ENCODE measurements at regions not wholly inside any gene's neighbourhood (a gene's known extent, or its start where the extent isn't known, plus 50 kb on each side); places are given as distances from the start of the nearest gene placed in this dataset.
"Not testable (repeated sequence)": the region's sequence is repeated elsewhere in the genome, so short reads cannot be mapped to it uniquely, and the experiment has no call there.

- no peak overlapping the region for H3K4me2 ChIP-seq
- Mint-ChIP-seq H3K4me1 (no peaks in the 10 kb centered on the region), H3K4me3 (no peak overlapping the region), H3K9me3 (peaks cover 12% of the 10 kb centered on the region), H3K36me3 (no peaks in the 10 kb centered on the region), H3K27me3 (ENCODE audit: insufficient read depth, low read depth) (peaks cover 7% of the 10 kb centered on the region), H3K27ac (no peak overlapping the region)
- H3K9ac ChIP-seq = no peak overlapping the region
- no peaks in the 10 kb centered on the region for H3F3A ChIP-seq (ENCODE audit: low read depth)
- DNase-seq (ENCODE audit: low spot score) = no peak
- TF ChIP-seq CTCF (IDR thresholded peaks at IDR 0.05) (no peak), EZH2 (IDR thresholded peaks at IDR 0.05) (no peak), EZH2phosphoT487 (IDR thresholded peaks at IDR 0.05) (no peak)
- no peaks in the 10 kb centered on the region for H3K4me1 ChIP-seq
- H2AFZ ChIP-seq (replicated peaks) = no peak overlapping the region
- H3K9me3 ChIP-seq (ENCODE audit: low read depth) = no peaks in the 10 kb centered on the region
- no peaks in the 10 kb centered on the region for H3K79me2 ChIP-seq (ENCODE audit: low read depth)
- no peak overlapping the region for H3K27ac ChIP-seq
- H3K4me3 ChIP-seq = no peak overlapping the region
- no peaks in the 10 kb centered on the region for H3K36me3 ChIP-seq
- H4K20me1 ChIP-seq (ENCODE audit: low read depth) = no peaks in the 10 kb centered on the region
- H3K27me3 ChIP-seq = no peaks in the 10 kb centered on the region
These were observed 192.0 kb upstream of the HAND2 start for GRCh38 chr4:173722075-173722474.

GRCh38 chr4:173718504-173718903, 188.5 kb upstream of the HAND2 start:
- H4K20me1 ChIP-seq (ENCODE audit: low read depth); H3K4me1 ChIP-seq; H3K36me3 Mint-ChIP-seq; H3F3A ChIP-seq (ENCODE audit: low read depth); H3K4me3 Mint-ChIP-seq; H2AFZ ChIP-seq (replicated peaks); H3K27me3 ChIP-seq; H3K4me2 ChIP-seq; H3K9ac ChIP-seq; H3K79me2 ChIP-seq (ENCODE audit: low read depth); H3K4me3 ChIP-seq; H3K27ac ChIP-seq; H3K9me3 ChIP-seq (ENCODE audit: low read depth); H3K4me1 Mint-ChIP-seq; H3K27me3 Mint-ChIP-seq (ENCODE audit: insufficient read depth, low read depth); H3K36me3 ChIP-seq; H3K27ac Mint-ChIP-seq; DNase-seq (ENCODE audit: low spot score): not testable (repeated sequence)
- H3K9me3 Mint-ChIP-seq = peaks cover 12% of the 10 kb centered on the region

GRCh38 chr4:173717581-173717980, 187.6 kb upstream of the HAND2 start:
- TF ChIP-seq CTCF (IDR thresholded peaks at IDR 0.05) (no peak), EZH2 (IDR thresholded peaks at IDR 0.05) (no peak), EZH2phosphoT487 (IDR thresholded peaks at IDR 0.05) (no peak)
- no peaks in the 10 kb centered on the region for H3K27me3 ChIP-seq
- H3K4me2 ChIP-seq = no peak overlapping the region
- H3K79me2 ChIP-seq (ENCODE audit: low read depth) = no peaks in the 10 kb centered on the region
- H3K27me3 Mint-ChIP-seq (ENCODE audit: insufficient read depth, low read depth) = peaks cover 3% of the 10 kb centered on the region
- no peak overlapping the region for H3K4me3 ChIP-seq
- H3K9ac ChIP-seq = no peak overlapping the region
- H3K4me3 Mint-ChIP-seq = no peak overlapping the region
- no peak overlapping the region for H3K27ac ChIP-seq
- H3K27ac Mint-ChIP-seq = no peak overlapping the region
- H3K4me1 ChIP-seq = no peaks in the 10 kb centered on the region
- H4K20me1 ChIP-seq (ENCODE audit: low read depth) = no peaks in the 10 kb centered on the region
- no peaks in the 10 kb centered on the region for H3K36me3 ChIP-seq
- no peaks in the 10 kb centered on the region for H3K4me1 Mint-ChIP-seq
- H3K9me3 Mint-ChIP-seq = peaks cover 12% of the 10 kb centered on the region
- no peak overlapping the region for H2AFZ ChIP-seq (replicated peaks)
- DNase-seq (ENCODE audit: low spot score) = no peak
- no peaks in the 10 kb centered on the region for H3K36me3 Mint-ChIP-seq
- H3F3A ChIP-seq (ENCODE audit: low read depth) = no peaks in the 10 kb centered on the region
- H3K9me3 ChIP-seq (ENCODE audit: low read depth) = no peaks in the 10 kb centered on the region

- Mint-ChIP-seq H3K4me1 (no peaks in the 10 kb centered on the region), H3K27ac (no peak overlapping the region), H3K4me3 (no peak overlapping the region), H3K9me3 (peaks cover 12% of the 10 kb centered on the region), H3K27me3 (ENCODE audit: insufficient read depth, low read depth) (no peaks in the 10 kb centered on the region), H3K36me3 (no peaks in the 10 kb centered on the region)
- TF ChIP-seq CTCF (IDR thresholded peaks at IDR 0.05) = no peak
- TF ChIP-seq EZH2 (IDR thresholded peaks at IDR 0.05) = no peak
- no peak for TF ChIP-seq EZH2phosphoT487 (IDR thresholded peaks at IDR 0.05)
- DNase-seq (ENCODE audit: low spot score) = no peak
- no peak overlapping the region for H2AFZ ChIP-seq (replicated peaks)
- H3K4me1 ChIP-seq = no peaks in the 10 kb centered on the region
- no peaks in the 10 kb centered on the region for H3K36me3 ChIP-seq
- no peak overlapping the region for H3K4me3 ChIP-seq
- H3F3A ChIP-seq (ENCODE audit: low read depth) = no peaks in the 10 kb centered on the region
- H3K27ac ChIP-seq = no peak overlapping the region
- no peaks in the 10 kb centered on the region for H3K27me3 ChIP-seq
- H3K9ac ChIP-seq = no peak overlapping the region
- no peak overlapping the region for H3K4me2 ChIP-seq
- H4K20me1 ChIP-seq (ENCODE audit: low read depth) = no peaks in the 10 kb centered on the region
- H3K9me3 ChIP-seq (ENCODE audit: low read depth) = no peaks in the 10 kb centered on the region
- no peaks in the 10 kb centered on the region for H3K79me2 ChIP-seq (ENCODE audit: low read depth)
These were observed 184.4 kb upstream of the HAND2 start for GRCh38 chr4:173714456-173714855.
